ENCODE measurements at regions not wholly inside any gene's neighbourhood (a gene's known extent, or its start where the extent isn't known, plus 50 kb on each side); places are given as distances from the start of the nearest gene placed in this dataset.
"Not testable (repeated sequence)": the region's sequence is repeated elsewhere in the genome, so short reads cannot be mapped to it uniquely, and the experiment has no call there.

- Mint-ChIP-seq H3K36me3 (ENCODE audit: insufficient read depth in 2 of 2) (no peaks in the 10 kb centered on the region), H3K4me1 (ENCODE audit: low read depth) (peaks cover 11% of the 10 kb centered on the region), H3K27ac (no peak overlapping the region), H3K9me3 (peaks cover 0 to 3% of the 10 kb centered on the region in 2 donors), H3K27me3 (ENCODE audit: low read depth) (peaks cover 29% of the 10 kb centered on the region), H3K4me3 (no peak overlapping the region)
- DNase-seq (no peak), ATAC-seq (replicated peaks in 1 of 2) (no peak)
Observed at GRCh38 chr2:204144492-204144891, 207.9 kb downstream of the ICOS start.

- H3K27me3 Mint-ChIP-seq (ENCODE audit: low read depth), result peaks cover 29% of the 10 kb centered on the region
- no peak overlapping the region for H3K27ac Mint-ChIP-seq
- no peaks in the 10 kb centered on the region for H3K36me3 Mint-ChIP-seq (ENCODE audit: insufficient read depth in 2 of 2)
- H3K4me1 Mint-ChIP-seq (ENCODE audit: low read depth), result peaks cover 11% of the 10 kb centered on the region
- ATAC-seq (replicated peaks in 1 of 2), result peak; percentile 98
- peak overlapping the region; percentile 78 to 89 for H3K4me3 Mint-ChIP-seq
- H3K9me3 Mint-ChIP-seq, result no peaks in the 10 kb centered on the region
- peak; percentile 82 to 85 for DNase-seq
Observed at GRCh38 chr2:204145263-204145751, 208.7 kb downstream of the ICOS start.

GRCh38 chr2:204145791-204146190 lies 209.2 kb downstream of the ICOS start:
- ATAC-seq (replicated peaks in 1 of 2), result peak; percentile 13 to 19
- Mint-ChIP-seq H3K4me1 (ENCODE audit: low read depth) (peaks cover 11% of the 10 kb centered on the region), H3K27me3 (ENCODE audit: low read depth) (peaks cover 32% of the 10 kb centered on the region), H3K36me3 (ENCODE audit: insufficient read depth in 2 of 2) (no peaks in the 10 kb centered on the region), H3K9me3 (no peaks in the 10 kb centered on the region), H3K4me3 (peak overlapping the region; percentile 78 to 89), H3K27ac (no peak overlapping the region)
- no peak for DNase-seq

- not testable (repeated sequence) for H3K4me3 Mint-ChIP-seq; DNase-seq; H3K9me3 Mint-ChIP-seq; H3K27ac Mint-ChIP-seq; H3K36me3 Mint-ChIP-seq (ENCODE audit: insufficient read depth in 2 of 2); ATAC-seq (replicated peaks in 1 of 2)
- Mint-ChIP-seq H3K4me1 (ENCODE audit: low read depth) (peaks cover 11% of the 10 kb centered on the region), H3K27me3 (ENCODE audit: low read depth) (peaks cover 41% of the 10 kb centered on the region)
Observed at GRCh38 chr2:204147040-204147439, 210.5 kb downstream of the ICOS start.

GRCh38 chr2:204150721-204151120 lies 214.2 kb downstream of the ICOS start:
- DNase-seq (no peak), ATAC-seq (replicated peaks in 1 of 2) (no peak)
- Mint-ChIP-seq H3K27ac (no peak overlapping the region), H3K4me3 (no peak overlapping the region), H3K4me1 (ENCODE audit: low read depth) (peaks cover 6% of the 10 kb centered on the region), H3K9me3 (no peaks in the 10 kb centered on the region), H3K36me3 (ENCODE audit: insufficient read depth in 2 of 2) (no peaks in the 10 kb centered on the region), H3K27me3 (ENCODE audit: low read depth) (peaks cover 36% of the 10 kb centered on the region)

GRCh38 chr2:204152616-204153015 lies 216.1 kb downstream of the ICOS start:
- Mint-ChIP-seq H3K4me3 (no peak overlapping the region), H3K9me3 (peaks cover 0 to 3% of the 10 kb centered on the region in 2 donors), H3K27ac (no peak overlapping the region), H3K36me3 (ENCODE audit: insufficient read depth in 2 of 2) (no peaks in the 10 kb centered on the region), H3K4me1 (ENCODE audit: low read depth) (no peaks in the 10 kb centered on the region), H3K27me3 (ENCODE audit: low read depth) (peaks cover 27% of the 10 kb centered on the region)
- DNase-seq (no peak), ATAC-seq (replicated peaks in 1 of 2) (no peak)

GRCh38 chr2:204154863-204155262 lies 218.3 kb downstream of the ICOS start:
- H3K4me3 Mint-ChIP-seq, result no peak overlapping the region
- H3K27ac Mint-ChIP-seq, result no peak overlapping the region
- H3K36me3 Mint-ChIP-seq (ENCODE audit: insufficient read depth in 2 of 2), result no peaks in the 10 kb centered on the region
- DNase-seq (no peak), ATAC-seq (replicated peaks in 1 of 2) (no peak)
- H3K4me1 Mint-ChIP-seq (ENCODE audit: low read depth), result no peaks in the 10 kb centered on the region
- peaks cover 18% of the 10 kb centered on the region for H3K27me3 Mint-ChIP-seq (ENCODE audit: low read depth)
- H3K9me3 Mint-ChIP-seq, result peaks cover 0 to 3% of the 10 kb centered on the region in 2 donors

- peaks cover 0 to 3% of the 10 kb centered on the region in 2 donors for H3K9me3 Mint-ChIP-seq
- H3K4me3 Mint-ChIP-seq, result no peak overlapping the region
- ATAC-seq (replicated peaks in 1 of 2) (no peak), DNase-seq (no peak)
- no peaks in the 10 kb centered on the region for H3K4me1 Mint-ChIP-seq (ENCODE audit: low read depth)
- H3K36me3 Mint-ChIP-seq (ENCODE audit: insufficient read depth in 2 of 2), result no peaks in the 10 kb centered on the region
- peaks cover 8% of the 10 kb centered on the region for H3K27me3 Mint-ChIP-seq (ENCODE audit: low read depth)
- no peak overlapping the region for H3K27ac Mint-ChIP-seq
Observed at GRCh38 chr2:204156456-204156855, 219.9 kb downstream of the ICOS start.

GRCh38 chr2:204157684-204158083 lies 221.1 kb downstream of the ICOS start:
- no peaks in the 10 kb centered on the region for H3K4me1 Mint-ChIP-seq (ENCODE audit: low read depth)
- no peaks in the 10 kb centered on the region for H3K36me3 Mint-ChIP-seq (ENCODE audit: insufficient read depth in 2 of 2)
- no peak overlapping the region for H3K27ac Mint-ChIP-seq
- no peaks in the 10 kb centered on the region for H3K27me3 Mint-ChIP-seq (ENCODE audit: low read depth)
- no peak overlapping the region for H3K4me3 Mint-ChIP-seq
- no peak for ATAC-seq (replicated peaks in 1 of 2)
- DNase-seq, result no peak
- H3K9me3 Mint-ChIP-seq, result peaks cover 0 to 3% of the 10 kb centered on the region in 2 donors

GRCh38 chr2:204159526-204159925 lies 223.0 kb downstream of the ICOS start:
- ATAC-seq (replicated peaks in 1 of 2) (no peak), DNase-seq (no peak)
- no peak overlapping the region for H3K4me3 Mint-ChIP-seq
- H3K27ac Mint-ChIP-seq, result no peak overlapping the region
- no peaks in the 10 kb centered on the region for H3K27me3 Mint-ChIP-seq (ENCODE audit: low read depth)
- H3K9me3 Mint-ChIP-seq, result peaks cover 0 to 3% of the 10 kb centered on the region in 2 donors
- no peaks in the 10 kb centered on the region for H3K36me3 Mint-ChIP-seq (ENCODE audit: insufficient read depth in 2 of 2)
- H3K4me1 Mint-ChIP-seq (ENCODE audit: low read depth), result no peaks in the 10 kb centered on the region

- ATAC-seq (replicated peaks in 1 of 2), result no peak
- DNase-seq, result no peak
- Mint-ChIP-seq H3K36me3 (ENCODE audit: insufficient read depth in 2 of 2) (no peaks in the 10 kb centered on the region), H3K9me3 (peaks cover 0 to 3% of the 10 kb centered on the region in 2 donors), H3K4me1 (ENCODE audit: low read depth) (no peaks in the 10 kb centered on the region), H3K27ac (no peak overlapping the region), H3K27me3 (ENCODE audit: low read depth) (peaks cover 3% of the 10 kb centered on the region), H3K4me3 (no peak overlapping the region)
Observed at GRCh38 chr2:204160989-204161388, 224.4 kb downstream of the ICOS start.

- no peak overlapping the region for H3K27ac Mint-ChIP-seq
- H3K4me3 Mint-ChIP-seq, result no peak overlapping the region
- H3K36me3 Mint-ChIP-seq (ENCODE audit: insufficient read depth in 2 of 2), result no peaks in the 10 kb centered on the region
- peaks cover 7% of the 10 kb centered on the region for H3K27me3 Mint-ChIP-seq (ENCODE audit: low read depth)
- H3K4me1 Mint-ChIP-seq (ENCODE audit: low read depth), result no peaks in the 10 kb centered on the region
- no peak for DNase-seq
- no peak for ATAC-seq (replicated peaks in 1 of 2)
- H3K9me3 Mint-ChIP-seq, result peaks cover 0 to 3% of the 10 kb centered on the region in 2 donors
Observed at GRCh38 chr2:204161886-204162285, 225.3 kb downstream of the ICOS start.

GRCh38 chr2:204166961-204167360 lies 230.4 kb downstream of the ICOS start:
- ATAC-seq (replicated peaks in 1 of 2) (no peak), DNase-seq (no peak)
- Mint-ChIP-seq H3K27ac (no peak overlapping the region), H3K4me3 (no peak overlapping the region), H3K4me1 (ENCODE audit: low read depth) (no peaks in the 10 kb centered on the region), H3K9me3 (no peaks in the 10 kb centered on the region), H3K36me3 (ENCODE audit: insufficient read depth in 2 of 2) (no peaks in the 10 kb centered on the region), H3K27me3 (ENCODE audit: low read depth) (peaks cover 7% of the 10 kb centered on the region)

GRCh38 chr2:204167670-204168069 lies 231.1 kb downstream of the ICOS start:
- not testable (repeated sequence) for DNase-seq; H3K27me3 Mint-ChIP-seq (ENCODE audit: low read depth); H3K9me3 Mint-ChIP-seq; H3K36me3 Mint-ChIP-seq (ENCODE audit: insufficient read depth in 2 of 2); H3K4me1 Mint-ChIP-seq (ENCODE audit: low read depth); ATAC-seq (replicated peaks in 1 of 2); H3K27ac Mint-ChIP-seq; H3K4me3 Mint-ChIP-seq
